Upper lobe of left lung (tissue), 4 donors: ENCODE measurements at regions not wholly inside any gene's neighbourhood (a gene's known extent, or its start where the extent isn't known, plus 50 kb on each side); places are given as distances from the start of the nearest gene placed in this dataset.

Experiments
- EP300 ChIP-seq, 4 donors: sonication (generic); formaldehyde crosslinking; IDR thresholded peaks; one replicate each; pipeline ENCODE4 v1.5.1; 2017; ENCODE audit warnings: antibody characterized with exemption in 4 of 4, control low read depth in 2 of 4
- POLR2A ChIP-seq, 4 donors: fragments of 450-650 bp; IDR thresholded peaks; one replicate each; pipeline ENCODE4 v1.5.1; 2016 to 2017; ENCODE audit warnings: antibody characterized with exemption in 4 of 4, mild to moderate bottlenecking in 2 of 4

DNA sequence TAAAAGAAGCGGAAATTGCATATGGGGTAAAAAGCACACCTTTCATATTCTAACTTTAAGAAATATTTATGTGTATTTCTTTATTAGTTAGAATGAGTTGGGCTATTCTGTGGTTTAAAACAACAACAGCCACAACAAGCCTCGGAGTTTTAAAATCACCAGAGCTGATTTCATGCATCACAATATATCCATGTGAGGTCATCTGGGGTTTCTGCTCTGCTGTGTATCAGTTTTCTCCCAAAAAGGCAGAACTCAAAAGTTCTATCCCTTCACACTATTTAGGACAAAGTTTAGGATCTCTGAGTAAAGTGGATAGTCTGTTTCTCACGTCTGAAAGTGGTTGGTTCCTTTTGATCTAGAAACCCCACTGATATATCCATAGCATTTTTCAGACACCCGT is 601.5 kb upstream of the GCFC2 start:
- TF ChIP-seq EP300 (IDR thresholded peaks at IDR 0.05) = no peak
- no peak for TF ChIP-seq POLR2A (IDR thresholded peaks at IDR 0.05)
